HG03159 (cell line): ENCODE measurements at regions not wholly inside any gene's neighbourhood (a gene's known extent, or its start where the extent isn't known, plus 50 kb on each side); places are given as distances from the start of the nearest gene placed in this dataset.

ENCODE experiments used
- ATAC-seq: cut with Tn5 transposase; IDR thresholded peaks from one replicate; pipeline ENCODE4 v1.9.1; 2021; ENCODE audit warnings: mild to moderate bottlenecking, moderate library complexity; ENCODE audit not compliant: unreplicated experiment

DNA sequence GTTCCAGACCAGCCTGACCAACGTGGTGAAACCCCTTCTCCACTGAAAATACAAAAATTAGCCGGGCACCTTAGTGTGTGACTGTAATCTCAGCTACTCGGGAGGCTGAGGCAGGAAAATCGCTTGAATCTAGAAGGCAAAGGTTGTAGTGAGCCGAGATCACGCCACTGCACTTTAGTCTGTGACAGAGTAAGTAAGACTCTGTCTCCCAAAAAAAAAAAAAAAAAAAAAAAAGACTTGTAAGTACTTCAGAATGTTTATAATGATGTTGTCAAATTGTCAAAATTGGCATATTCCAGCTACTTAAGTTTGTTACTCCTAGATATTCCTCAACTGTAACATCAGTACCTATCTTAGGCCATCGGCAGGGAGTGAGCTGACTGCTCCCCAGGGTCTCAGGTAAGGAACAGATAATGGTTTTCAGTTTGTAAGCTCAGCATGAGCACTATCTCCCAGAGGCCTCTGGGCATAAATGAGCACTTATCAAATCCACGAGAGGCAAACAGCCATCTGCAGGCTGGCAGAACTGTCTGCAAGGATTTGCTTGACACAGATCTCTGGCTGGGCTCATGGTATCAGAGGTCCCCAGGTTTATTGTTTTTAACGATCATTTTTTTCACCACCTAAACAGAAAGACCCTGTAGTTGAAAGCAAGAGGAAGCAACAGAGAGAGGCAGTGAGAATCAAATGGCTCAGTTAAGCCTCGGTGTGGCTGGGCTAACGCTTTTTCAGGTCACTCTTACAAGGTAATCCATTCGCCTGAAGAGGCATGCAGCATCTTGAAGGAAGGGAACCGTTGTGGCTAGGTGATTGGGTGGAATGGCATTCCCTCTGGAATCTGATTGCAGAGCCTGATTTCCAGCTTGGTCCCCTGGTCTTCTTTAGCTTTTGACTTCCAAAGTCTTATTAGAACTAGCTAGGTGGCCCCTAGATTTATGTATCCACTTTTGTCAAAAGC is 115.9 kb downstream of the LY86 start:
- no peak for ATAC-seq

DNA sequence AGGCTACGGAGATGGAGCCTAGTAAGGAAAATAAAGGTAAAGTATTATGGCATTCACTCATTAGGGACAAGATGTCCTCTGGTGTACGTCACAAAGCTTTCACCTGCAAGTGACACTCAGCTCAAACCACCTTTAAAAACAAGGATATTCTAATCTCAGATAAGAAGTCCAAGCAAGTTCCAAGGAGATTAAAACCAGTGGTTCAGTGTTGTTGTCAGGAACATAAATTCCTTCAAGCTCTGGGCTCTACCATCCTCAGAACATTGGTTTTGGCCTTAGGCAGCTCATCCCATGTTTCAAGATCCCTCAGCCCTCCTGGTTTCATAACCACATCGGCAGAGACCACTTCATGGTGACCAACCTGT is 116.5 kb downstream of the LY86 start:
- ATAC-seq, result no peak

GRCh38 chr6:6705915-6706675 is 117.6 kb downstream of the LY86 start:
- no peak for ATAC-seq

DNA sequence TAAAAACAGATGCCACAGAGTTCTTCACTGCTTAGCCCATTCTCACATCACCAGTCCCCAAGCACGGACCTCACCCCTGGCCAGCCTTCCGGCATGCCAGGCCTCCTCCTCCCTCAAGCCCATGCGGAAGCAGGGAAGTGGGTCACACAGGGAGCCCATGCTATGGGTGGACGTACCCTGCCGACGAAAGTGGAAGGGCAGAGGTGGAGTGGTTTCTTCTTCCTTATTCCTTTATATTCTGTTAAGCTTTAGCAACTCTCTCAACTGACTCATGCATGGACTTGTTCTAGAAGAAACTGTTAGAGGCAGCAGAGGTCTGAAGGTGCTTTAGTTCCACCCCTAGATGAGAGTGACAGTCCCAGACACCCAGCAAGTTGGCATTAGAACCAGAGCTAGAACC is 118.6 kb downstream of the LY86 start:
- no peak for ATAC-seq

GRCh38 chr6:6709106-6709505 is 120.6 kb downstream of the LY86 start:
- ATAC-seq, result no peak

- no peak for ATAC-seq
Measured at GRCh38 chr6:6711031-6711785, 122.7 kb downstream of the LY86 start.

GRCh38 chr6:6711832-6712448 is 123.4 kb downstream of the LY86 start:
- no peak for ATAC-seq

DNA sequence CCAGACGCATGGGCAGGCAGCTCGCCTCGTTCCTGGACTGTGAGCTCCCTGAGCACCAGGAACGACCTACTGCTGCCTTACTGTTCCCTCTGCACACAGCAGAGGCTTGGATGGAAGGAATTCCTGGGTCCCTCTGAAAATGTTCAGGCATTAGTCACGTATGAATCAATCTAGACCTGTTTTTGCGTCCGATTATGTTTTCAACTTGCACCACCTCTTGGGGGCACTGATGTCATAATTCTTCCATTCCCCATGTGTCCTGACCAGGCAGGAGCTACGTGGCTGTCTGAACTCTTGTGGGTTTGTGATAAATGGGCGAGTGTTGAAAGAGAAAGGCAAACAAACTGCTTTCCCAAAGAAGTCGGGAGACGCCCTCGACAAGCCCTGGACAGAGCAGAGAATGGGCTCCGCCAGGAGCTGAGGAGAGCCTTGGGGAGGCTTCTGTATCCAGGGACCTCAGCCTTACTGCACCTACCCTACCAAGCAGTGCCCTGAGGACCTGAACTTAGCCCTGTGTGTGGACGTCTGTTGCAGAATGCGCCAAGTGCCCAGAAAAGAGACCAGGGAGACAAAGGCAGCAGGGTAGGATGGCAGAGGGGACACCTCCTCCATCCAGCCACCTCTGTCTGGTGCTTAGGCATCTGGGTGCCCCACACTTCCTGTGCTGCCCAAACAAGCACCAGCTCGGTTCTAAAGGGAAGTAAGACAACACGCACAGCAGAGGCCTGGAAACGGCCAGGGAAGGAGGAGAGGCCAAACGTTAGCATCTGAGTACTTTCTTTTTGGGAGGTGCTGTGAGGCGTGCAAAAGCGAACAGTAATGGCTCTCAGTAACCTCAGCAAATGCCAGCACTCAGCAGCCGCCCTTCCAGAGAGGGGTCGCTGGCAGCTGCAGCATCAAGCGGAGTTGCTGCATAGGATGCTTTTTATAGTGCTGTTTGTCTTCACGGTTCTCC is 124.2 kb downstream of the LY86 start:
- ATAC-seq, result no peak

- ATAC-seq, result no peak
Measured at GRCh38 chr6:6713657-6714056, 125.1 kb downstream of the LY86 start.

GRCh38 chr6:6714118-6714897 is 125.8 kb downstream of the LY86 start:
- no peak for ATAC-seq

DNA sequence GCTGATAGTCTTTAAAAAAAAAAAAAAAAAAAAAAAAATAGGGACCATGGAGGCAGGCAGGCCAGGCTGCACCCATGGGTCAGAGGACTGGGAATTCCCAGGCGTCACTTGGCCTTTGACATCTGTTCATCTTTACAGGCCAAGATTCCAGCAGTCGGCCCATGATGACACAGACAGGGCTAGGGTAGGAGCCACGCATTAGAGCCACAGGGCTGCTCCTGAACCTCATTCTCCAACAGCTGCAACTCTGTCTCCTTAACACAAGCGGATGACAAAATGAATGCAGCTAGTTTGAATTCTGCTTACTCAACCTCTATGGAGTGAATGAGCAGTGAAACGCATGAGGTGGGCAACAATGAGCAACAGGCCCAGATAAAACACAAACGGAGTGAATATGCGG is 126.4 kb downstream of the LY86 start:
- no peak for ATAC-seq

DNA sequence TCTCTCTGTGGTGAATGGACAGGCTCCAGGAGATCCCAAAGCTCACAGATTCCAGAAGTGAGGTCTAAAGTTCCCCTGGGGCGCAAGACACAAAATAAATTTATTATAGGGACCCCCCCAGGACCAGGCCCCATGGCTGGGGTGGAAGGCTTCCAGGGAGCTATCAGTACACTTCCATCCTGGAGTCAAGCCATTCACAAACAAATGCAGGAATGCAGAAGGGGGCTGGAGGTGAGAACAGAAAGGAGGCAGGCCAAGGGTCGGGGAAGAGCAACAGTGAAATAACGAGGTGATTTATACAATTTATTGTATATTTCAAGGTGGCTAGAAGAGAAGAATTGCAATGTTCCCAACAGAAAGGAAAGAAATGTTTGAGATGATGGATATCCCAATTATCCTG is 126.9 kb downstream of the LY86 start:
- no peak for ATAC-seq

DNA sequence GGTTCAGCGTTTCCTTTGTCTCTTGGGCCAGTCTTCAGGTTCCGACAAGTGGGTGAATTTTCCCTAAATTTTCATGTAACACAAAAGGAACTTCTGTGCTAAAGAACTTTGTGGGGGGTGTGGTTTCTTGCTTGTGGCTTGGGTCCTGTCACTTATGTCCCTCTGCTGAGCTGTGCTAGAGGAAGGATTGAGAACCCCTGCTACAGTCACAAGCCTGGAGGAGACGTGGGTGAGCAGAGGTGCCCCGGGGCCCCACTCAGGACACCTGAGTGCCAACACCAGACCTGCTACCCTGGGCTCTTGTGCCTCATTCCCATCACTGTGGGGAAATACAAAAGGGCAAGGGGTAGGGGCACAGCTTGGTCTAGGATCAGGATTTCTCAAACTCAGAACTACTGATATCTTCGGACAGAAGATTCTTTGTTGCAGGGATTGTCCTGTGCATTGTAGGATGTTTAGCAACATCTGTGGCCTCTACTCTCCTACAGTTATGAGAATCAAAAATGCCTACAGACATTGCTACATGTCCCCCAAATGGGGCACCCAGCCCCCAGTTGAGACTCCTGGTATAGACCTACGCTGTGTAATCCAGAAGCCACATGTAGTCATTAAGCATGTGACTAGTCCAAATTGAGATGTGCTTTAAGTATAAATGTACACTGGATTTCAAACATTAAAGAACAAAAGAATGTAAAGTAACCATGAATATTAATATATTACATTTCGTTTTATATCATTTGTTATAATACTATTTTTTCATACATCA is 128.7 kb downstream of the LY86 start:
- ATAC-seq, result no peak

DNA sequence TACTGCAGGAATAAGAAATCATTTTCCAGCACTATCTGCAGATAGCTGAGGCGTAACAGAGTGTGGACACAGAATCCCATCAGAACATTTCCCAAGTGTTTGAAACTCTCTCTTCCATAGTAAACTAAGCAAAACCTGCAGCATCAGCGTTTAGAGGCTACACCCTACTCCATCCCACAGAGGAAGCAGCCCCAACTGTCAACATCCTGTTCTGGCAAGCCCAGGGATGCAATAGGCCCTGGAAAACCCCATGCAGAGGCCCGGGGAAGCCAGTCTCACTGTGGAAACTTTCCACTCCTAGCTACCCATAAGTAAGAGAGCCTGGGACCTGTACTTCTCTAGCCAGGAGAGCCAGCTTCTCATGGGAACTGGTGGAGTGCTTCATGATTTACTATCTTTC is 129.4 kb downstream of the LY86 start:
- no peak for ATAC-seq

DNA sequence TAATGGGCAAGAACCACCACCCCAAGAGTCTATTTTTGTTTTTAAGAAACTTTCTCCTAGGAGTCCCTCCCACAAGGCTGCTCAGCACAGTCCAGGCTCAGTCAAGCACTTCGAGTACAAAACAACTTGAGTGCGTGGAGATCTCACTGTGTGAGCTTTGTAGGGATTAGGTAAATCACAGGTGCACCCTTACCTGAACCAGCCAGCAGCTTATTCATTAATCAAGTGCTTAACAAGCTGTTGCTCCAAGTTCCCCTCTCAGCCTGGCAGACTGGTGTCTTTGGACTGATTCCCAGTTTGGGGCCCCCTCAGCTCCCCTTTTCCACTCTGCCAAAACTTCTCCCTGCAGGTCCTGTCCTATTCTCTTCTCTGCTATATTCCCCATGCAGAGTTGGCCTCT is 133.1 kb downstream of the LY86 start:
- ATAC-seq, result no peak

DNA sequence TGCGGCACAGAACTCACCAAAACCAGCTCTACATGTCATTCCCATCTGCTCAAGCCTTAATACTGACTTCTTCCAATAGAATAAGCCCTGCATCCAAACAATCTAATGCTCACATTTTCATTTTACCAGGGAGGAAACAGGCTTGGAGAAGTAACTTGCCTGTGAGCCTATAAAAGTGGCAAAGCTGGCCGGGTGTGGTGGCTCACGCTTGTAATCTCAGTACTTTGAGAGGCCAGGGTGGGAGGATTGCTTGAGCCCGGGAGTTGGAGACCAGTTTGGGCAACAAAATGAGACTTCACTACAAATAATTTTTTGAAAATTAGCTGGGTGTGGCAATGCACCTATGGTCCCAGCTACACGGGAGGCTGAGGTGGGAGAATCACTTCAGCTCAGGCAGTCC is 133.7 kb downstream of the LY86 start:
- no peak for ATAC-seq

DNA sequence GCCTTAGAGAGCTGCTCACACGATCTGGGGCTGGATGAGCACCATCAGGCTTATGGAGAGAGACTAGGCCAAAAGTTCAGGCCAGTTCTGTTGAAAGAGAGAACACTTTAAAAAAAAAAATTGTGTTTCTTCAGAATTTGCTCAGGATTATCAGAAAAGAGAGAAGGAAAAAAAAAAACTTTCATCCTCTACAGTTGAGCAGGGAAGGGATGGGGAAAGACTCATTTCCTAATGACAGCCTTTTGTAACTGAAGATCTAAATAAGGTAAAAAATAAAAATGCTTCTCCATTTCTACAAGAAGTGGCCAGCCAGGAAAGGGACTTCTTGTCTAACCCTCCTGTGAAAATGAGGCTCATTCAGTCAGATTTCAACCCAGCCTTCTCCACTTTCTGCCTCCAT is 134.8 kb downstream of the LY86 start:
- no peak for ATAC-seq

- no peak for ATAC-seq
Measured at GRCh38 chr6:6723921-6724538, 135.5 kb downstream of the LY86 start.
